CD14-positive monocyte (primary cell): ENCODE measurements at regions not wholly inside any gene's neighbourhood (a gene's known extent, or its start where the extent isn't known, plus 50 kb on each side); places are given as distances from the start of the nearest gene placed in this dataset.

Experiments
- DNase-seq, 3 donors: peaks; one replicate each; pipeline ENCODE4 v3.0.0-alpha.2; 2011 to 2022
- H2AFZ ChIP-seq: 2 replicates; pipeline ENCODE4 v1.6.0; 2012; ENCODE audit warnings: mild to moderate bottlenecking, low read depth, low read length, inconsistent platforms; ENCODE audit not compliant: insufficient read depth, poor library complexity, severe bottlenecking
- H3K27ac ChIP-seq, 2 donors: 1 replicate in 1 of 2; 2 replicates in 1 of 2; pipeline ENCODE4 v1.5.1; 2012 to 2013; ENCODE audit warnings: low read length in 2 of 2, control low read depth in 1 of 2, inconsistent platforms in 1 of 2, low read depth in 1 of 2, mild to moderate bottlenecking in 1 of 2
- H3K27me3 ChIP-seq, 2 donors: one replicate each; pipeline versions ENCODE4 v1.6.0 to v1.6.1; 2011 to 2013; ENCODE audit warnings: low read length in 2 of 2; ENCODE audit not compliant: control insufficient read depth in 2 of 2, insufficient read depth in 2 of 2
- H3K36me3 ChIP-seq, 2 donors: replicated peaks in 1 of 2; 1 replicate in 1 of 2; 2 replicates in 1 of 2; pipeline versions ENCODE4 v1.5.1 to v1.6.1; 2012 to 2013; ENCODE audit warnings: low read length in 2 of 2, control low read depth in 1 of 2, inconsistent platforms in 1 of 2, mild to moderate bottlenecking in 1 of 2; ENCODE audit not compliant: insufficient read depth in 2 of 2, control insufficient read depth in 1 of 2
- H3K4me1 ChIP-seq, 2 donors: 1 replicate in 1 of 2; 2 replicates in 1 of 2; pipeline versions ENCODE4 v1.5.1 to v1.6.1; 2012 to 2013; ENCODE audit warnings: low read length in 2 of 2, control low read depth in 1 of 2, inconsistent platforms in 1 of 2, mild to moderate bottlenecking in 1 of 2, moderate library complexity in 1 of 2; ENCODE audit not compliant: insufficient read depth in 2 of 2, control insufficient read depth in 1 of 2
- H3K4me2 ChIP-seq: replicated peaks from 2 replicates; pipeline ENCODE3; 2012; ENCODE audit warnings: low read length, moderate library complexity, mild to moderate bottlenecking; ENCODE audit not compliant: poor library complexity, severe bottlenecking; ENCODE audit errors: extremely low read depth
- H3K4me3 ChIP-seq, 3 experiments: fragments of 200-600 bp in 1 of 3; sonication (generic) in 1 of 3; replicated peaks in 1 of 3; 1 replicate in 2 of 3; 2 replicates in 1 of 3; pipeline ENCODE4 v1.5.1; 2011 to 2013; ENCODE audit warnings: low read length in 3 of 3, mild to moderate bottlenecking in 3 of 3, control low read depth in 2 of 3, low read depth in 2 of 3, inconsistent platforms in 1 of 3, moderate library complexity in 1 of 3
- H3K79me2 ChIP-seq: 2 replicates; pipeline ENCODE4 v1.6.0; 2012; ENCODE audit warnings: mild to moderate bottlenecking, control low read depth, inconsistent platforms, low read length, moderate library complexity; ENCODE audit not compliant: insufficient read depth
- H3K9ac ChIP-seq: 2 replicates; pipeline ENCODE4 v1.6.0; 2017; ENCODE audit warnings: low read length, mild to moderate bottlenecking; ENCODE audit not compliant: insufficient read depth, poor library complexity, severe bottlenecking
- H3K9me3 ChIP-seq, 2 donors: replicated peaks in 1 of 2; 1 replicate in 1 of 2; 2 replicates in 1 of 2; pipeline versions ENCODE4 v1.5.1 to v1.6.1; 2012 to 2013; ENCODE audit warnings: low read length in 2 of 2, control low read depth in 1 of 2; ENCODE audit not compliant: control insufficient read depth in 1 of 2, insufficient read depth in 1 of 2
- H4K20me1 ChIP-seq: 2 replicates; pipeline ENCODE4 v1.6.0; 2012; ENCODE audit warnings: mild to moderate bottlenecking, low read length, control low read depth, moderate library complexity; ENCODE audit not compliant: insufficient read depth
- H3K27ac Mint-ChIP-seq, 7 donors: one replicate each; pipeline ENCODE4 v1.8.0; 2020; ENCODE audit warnings: mild to moderate bottlenecking in 7 of 7, mixed read lengths in 7 of 7, moderate library complexity in 6 of 7, inconsistent platforms in 2 of 7
- H3K27me3 Mint-ChIP-seq, 3 donors: one replicate each; pipeline ENCODE4 v1.8.0; 2021 to 2022; ENCODE audit warnings: low read depth in 3 of 3, mild to moderate bottlenecking in 3 of 3, mixed read lengths in 3 of 3, moderate library complexity in 3 of 3, inconsistent platforms in 1 of 3
- H3K36me3 Mint-ChIP-seq, 2 donors: one replicate each; pipeline ENCODE4 v1.8.0; 2020; ENCODE audit warnings: mixed read lengths in 2 of 2, inconsistent platforms in 1 of 2, mild to moderate bottlenecking in 1 of 2
- H3K4me1 Mint-ChIP-seq: one replicate; pipeline ENCODE4 v1.8.0; 2020; ENCODE audit warnings: mild to moderate bottlenecking, mixed read lengths
- H3K4me3 Mint-ChIP-seq, 2 donors: one replicate each; pipeline ENCODE4 v1.8.0; 2020; ENCODE audit warnings: mild to moderate bottlenecking in 2 of 2, mixed read lengths in 2 of 2, moderate library complexity in 1 of 2
- H3K9me3 Mint-ChIP-seq, 7 donors: one replicate each; pipeline ENCODE4 v1.8.0; 2020 to 2022; ENCODE audit warnings: mixed read lengths in 7 of 7, mild to moderate bottlenecking in 6 of 7, moderate library complexity in 6 of 7, inconsistent platforms in 2 of 7
- WGBS: methylation state at CpG from one replicate; pipeline ENCODE4 v1.1.5; 2013; ENCODE audit warnings: missing lambda C conversion rate; ENCODE audit not compliant: insufficient coverage; 5-methylcytosine and 5-hydroxymethylcytosine counted together
- intact Hi-C, 2 donors: fragments of 100-400 bp; cut with micrococcal nuclease; formaldehyde crosslinking; loops; one replicate each; pipeline versions ENCODE4 v1.15.0 to v1.15.1; 2023
- TF ChIP-seq, protein P1 (sequence below): fragments of 200-600 bp; IDR thresholded peaks from one replicate; pipeline ENCODE4 v1.8.0; 2022; ENCODE audit warnings: antibody characterized with exemption, mild to moderate bottlenecking

DNA sequence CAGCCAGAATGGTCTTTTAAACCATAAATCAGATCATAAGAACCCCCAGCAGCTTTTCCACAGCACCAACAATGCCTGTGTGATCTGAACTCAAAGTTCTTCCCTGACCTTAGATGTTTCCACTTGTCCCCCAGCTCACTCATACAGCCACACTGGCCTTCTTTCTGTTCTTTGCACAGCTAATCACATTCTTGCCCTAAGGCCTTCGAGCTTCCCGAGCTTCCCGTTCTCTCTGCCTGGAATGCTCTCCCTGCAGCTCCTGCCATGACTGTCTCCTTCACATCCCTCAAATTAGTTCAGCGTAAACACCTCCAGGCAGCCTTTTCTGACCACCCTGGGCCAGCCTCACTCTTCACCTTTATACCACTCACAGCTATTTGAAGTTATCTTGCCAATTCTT lies 166.8 kb upstream of the NFE2L3 start:
- Histone ChIP-seq H3K4me2 (no peak overlapping the region), H3K27me3 (peaks cover 13 to 22% of the 10 kb centered on the region in 2 donors), H2AFZ (no peak overlapping the region), H3K79me2 (no peaks in the 10 kb centered on the region), H3K9me3 (no peaks in the 10 kb centered on the region), H4K20me1 (no peaks in the 10 kb centered on the region), H3K36me3 (no peaks in the 10 kb centered on the region), H3K4me1 (no peaks in the 10 kb centered on the region), H3K4me3 (no peak overlapping the region), H3K9ac (no peak overlapping the region), H3K27ac (no peak overlapping the region)
- Mint-ChIP-seq H3K9me3 (peaks cover 0 to 7% (median 3%) of the 10 kb centered on the region in 7 donors), H3K27ac (no peak overlapping the region), H3K4me1 (no peaks in the 10 kb centered on the region), H3K36me3 (no peaks in the 10 kb centered on the region), H3K27me3 (peaks cover 24 to 31% (median 27%) of the 10 kb centered on the region in 3 donors), H3K4me3 (no peak overlapping the region)
- intact Hi-C loops, result no loop called here
- no peak for DNase-seq
- TF ChIP-seq, protein P1, sequence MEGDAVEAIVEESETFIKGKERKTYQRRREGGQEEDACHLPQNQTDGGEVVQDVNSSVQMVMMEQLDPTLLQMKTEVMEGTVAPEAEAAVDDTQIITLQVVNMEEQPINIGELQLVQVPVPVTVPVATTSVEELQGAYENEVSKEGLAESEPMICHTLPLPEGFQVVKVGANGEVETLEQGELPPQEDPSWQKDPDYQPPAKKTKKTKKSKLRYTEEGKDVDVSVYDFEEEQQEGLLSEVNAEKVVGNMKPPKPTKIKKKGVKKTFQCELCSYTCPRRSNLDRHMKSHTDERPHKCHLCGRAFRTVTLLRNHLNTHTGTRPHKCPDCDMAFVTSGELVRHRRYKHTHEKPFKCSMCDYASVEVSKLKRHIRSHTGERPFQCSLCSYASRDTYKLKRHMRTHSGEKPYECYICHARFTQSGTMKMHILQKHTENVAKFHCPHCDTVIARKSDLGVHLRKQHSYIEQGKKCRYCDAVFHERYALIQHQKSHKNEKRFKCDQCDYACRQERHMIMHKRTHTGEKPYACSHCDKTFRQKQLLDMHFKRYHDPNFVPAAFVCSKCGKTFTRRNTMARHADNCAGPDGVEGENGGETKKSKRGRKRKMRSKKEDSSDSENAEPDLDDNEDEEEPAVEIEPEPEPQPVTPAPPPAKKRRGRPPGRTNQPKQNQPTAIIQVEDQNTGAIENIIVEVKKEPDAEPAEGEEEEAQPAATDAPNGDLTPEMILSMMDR, result no peak
- WGBS, result 100% methylated on average over 4 of the region's 4 CpGs

- no peaks in the 10 kb centered on the region for H4K20me1 ChIP-seq
- H3K79me2 ChIP-seq, result no peaks in the 10 kb centered on the region
- H3K4me3 Mint-ChIP-seq, result no peak overlapping the region
- H3K36me3 ChIP-seq, result no peaks in the 10 kb centered on the region
- no peak overlapping the region for H3K4me3 ChIP-seq
- TF ChIP-seq, protein P1, result no peak
- no peak overlapping the region for H3K27ac Mint-ChIP-seq
- DNase-seq, result no peak
- H3K4me1 Mint-ChIP-seq, result no peaks in the 10 kb centered on the region
- no peak overlapping the region for H3K9ac ChIP-seq
- no peaks in the 10 kb centered on the region for H3K36me3 Mint-ChIP-seq
- no peak overlapping the region for H3K4me2 ChIP-seq
- intact Hi-C loops, result no loop called here
- H3K4me1 ChIP-seq, result no peaks in the 10 kb centered on the region
- no CpG with 5 or more reads among the region's 1 CpG for WGBS
- H3K27me3 ChIP-seq, result peaks cover 17 to 21% of the 10 kb centered on the region in 2 donors
- peaks cover 30 to 42% (median 31%) of the 10 kb centered on the region in 3 donors for H3K27me3 Mint-ChIP-seq
- no peak overlapping the region for H3K27ac ChIP-seq
- no peak overlapping the region for H2AFZ ChIP-seq
- no peaks in the 10 kb centered on the region for H3K9me3 ChIP-seq
- peaks cover 0 to 3% (median 0%) of the 10 kb centered on the region in 7 donors for H3K9me3 Mint-ChIP-seq
These were observed 163.4 kb upstream of the NFE2L3 start for GRCh38 chr7:25988640-25989039.
